ENCODE measurements at regions not wholly inside any gene's neighbourhood (a gene's known extent, or its start where the extent isn't known, plus 50 kb on each side); places are given as distances from the start of the nearest gene placed in this dataset.
"Not testable (repeated sequence)": the region's sequence is repeated elsewhere in the genome, so short reads cannot be mapped to it uniquely, and the experiment has no call there.

DNA sequence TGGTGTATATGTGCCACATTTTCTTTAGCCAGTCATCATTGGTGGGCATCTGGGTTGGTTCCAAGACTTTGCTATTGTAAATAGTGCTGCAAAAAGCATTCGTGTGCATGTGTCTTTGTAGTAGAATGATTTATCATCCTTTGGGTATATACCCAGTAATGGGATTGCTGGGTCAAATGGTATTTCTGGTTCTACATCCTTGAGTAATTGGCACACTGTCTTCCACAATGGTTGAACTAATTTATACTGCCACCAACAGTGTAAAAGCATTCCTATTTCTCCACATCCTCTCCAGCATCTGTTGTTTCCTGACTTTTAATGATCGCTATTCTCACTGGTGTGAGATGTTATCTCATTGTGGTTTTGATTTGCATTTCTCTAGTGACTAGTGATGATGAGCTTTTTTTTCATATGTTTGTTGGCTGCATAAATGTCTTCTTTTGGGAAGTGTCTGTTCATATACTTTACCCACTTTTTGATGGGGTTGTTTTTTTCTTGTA lies 264.6 kb upstream of the ETAA1 start:
- not testable (repeated sequence) for DNase-seq

DNA sequence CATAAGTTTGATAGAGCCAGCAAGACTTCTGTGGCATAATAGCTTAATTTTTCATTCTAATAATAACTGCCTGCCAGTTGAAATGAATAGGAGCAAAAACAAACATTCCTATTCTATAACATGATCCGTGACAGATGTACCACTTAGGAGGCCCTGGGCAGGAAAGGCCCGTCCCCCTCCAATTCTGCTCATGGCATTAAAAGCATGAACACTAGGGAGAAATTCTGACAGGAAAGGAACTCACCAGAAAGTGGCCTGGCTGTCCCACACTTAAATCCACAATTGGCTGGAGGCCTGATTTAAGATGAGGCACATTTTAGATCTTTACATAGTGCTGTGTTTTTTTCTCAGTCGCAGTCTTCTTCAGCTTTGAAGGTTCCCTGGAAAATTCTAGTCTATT lies 261.9 kb upstream of the ETAA1 start:
- DNase-seq: no peak

DNA sequence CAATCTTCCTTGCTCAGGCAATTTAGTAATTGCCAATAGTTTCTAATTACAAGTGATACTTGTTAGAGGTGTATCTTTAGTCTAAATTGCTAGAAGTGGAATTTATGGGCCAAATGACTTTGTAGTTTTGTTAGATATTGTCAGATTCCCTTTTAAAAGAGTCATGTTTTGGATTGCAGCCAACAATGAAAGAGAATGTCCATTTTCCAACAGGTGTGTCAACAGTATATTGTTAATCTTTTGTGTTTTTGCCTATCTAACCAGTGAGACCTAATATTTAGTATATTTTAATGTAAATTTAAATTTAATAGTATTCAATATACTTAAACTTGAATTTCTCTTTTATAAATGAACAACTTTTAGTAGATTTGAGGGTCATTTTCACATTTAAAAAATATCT lies 259.4 kb upstream of the ETAA1 start:
- no peak for DNase-seq

DNA sequence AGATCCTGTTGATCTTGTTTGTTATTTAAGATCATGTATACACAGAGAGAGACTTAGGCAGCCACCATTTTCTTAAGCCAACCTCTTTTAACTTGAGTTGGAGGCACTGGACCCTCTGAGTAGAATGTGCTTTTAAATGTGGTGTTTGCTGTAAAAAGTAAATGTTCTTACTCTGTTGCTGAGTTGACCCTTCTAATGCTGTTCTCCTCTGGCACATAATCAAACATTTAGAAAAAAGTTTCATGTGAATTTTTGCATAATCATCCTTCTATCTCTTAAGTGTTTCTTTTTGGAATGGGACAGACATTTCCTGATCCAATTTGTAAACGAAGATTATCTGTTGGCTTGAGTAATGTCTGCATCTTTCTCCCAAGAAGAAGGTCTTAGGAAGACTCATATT lies 255.1 kb upstream of the ETAA1 start:
- no peak for DNase-seq

DNA sequence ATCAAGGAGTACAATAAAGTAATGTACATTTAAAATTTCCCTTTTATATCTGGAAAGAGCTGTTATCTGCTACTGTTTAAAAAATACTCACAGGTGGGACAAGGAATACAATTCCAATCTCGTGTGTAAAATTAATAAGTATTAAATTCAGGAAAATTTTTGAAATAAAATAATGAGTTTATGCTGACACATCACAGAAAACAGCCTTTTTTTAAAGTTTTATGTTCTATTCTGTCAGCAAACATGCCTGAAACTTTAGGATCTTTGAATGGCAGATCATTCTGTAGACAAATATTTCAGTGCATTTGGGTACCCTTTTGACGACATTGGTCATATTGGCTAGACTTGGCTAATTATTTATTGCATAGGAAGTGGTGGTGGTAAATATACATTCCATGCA lies 254.4 kb upstream of the ETAA1 start:
- DNase-seq: no peak

DNA sequence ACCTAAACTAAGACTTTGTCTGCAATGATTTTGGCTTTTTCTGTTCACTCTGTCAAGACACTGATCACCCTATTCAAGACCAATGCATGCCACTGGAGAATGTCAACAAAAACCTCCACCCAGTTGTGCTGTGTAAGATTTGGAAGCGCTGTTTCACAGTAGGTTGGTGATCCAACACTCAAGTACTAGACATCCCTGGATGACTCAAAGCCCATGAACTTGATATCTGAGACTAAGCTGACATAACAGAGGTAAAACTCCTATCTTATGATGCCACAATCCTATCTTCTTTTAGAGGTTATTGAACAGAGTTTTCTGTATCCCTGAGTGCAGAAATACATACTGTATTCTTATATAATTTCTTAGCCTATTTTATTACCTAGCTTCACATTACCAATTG lies 251.3 kb upstream of the ETAA1 start:
- no peak for DNase-seq

DNA sequence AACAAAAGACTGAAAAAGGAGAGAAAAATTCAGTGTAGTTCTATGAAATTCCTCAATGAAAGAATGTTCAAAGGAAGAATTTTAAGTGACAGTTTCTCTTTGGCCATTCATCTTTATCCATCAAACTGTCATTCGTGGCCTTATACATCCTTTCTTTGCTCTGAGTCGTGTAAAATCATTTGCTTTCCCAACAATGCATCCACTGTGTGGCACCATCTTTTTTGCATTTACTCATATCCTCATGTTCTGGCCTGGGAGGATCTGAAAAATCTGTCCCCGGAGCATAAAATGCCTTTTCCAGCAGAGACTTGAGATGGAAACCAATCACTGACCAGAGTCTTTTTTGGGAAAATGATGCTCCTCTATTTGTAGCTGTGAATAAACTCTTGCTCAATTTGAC lies 240.3 kb upstream of the ETAA1 start:
- no peak for DNase-seq

DNA sequence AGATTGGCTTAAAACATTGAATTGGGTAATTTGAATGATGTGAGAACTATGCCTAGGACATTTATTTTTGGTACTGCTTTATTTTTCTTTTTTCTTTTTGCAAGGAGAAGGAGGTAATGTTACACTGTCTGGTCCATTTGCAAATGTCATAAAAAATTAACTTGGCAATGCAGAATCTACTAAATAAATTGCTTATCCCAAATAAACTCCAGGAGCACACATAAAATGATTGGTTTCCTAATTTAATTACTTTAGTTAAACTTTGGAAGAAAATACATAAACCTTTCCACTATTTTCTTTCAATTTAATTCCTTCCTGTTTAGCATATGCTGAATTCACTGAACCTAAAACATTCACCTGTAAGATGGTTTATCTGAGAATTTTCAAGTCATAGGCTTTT lies 238.4 kb upstream of the ETAA1 start:
- DNase-seq: no peak

DNA sequence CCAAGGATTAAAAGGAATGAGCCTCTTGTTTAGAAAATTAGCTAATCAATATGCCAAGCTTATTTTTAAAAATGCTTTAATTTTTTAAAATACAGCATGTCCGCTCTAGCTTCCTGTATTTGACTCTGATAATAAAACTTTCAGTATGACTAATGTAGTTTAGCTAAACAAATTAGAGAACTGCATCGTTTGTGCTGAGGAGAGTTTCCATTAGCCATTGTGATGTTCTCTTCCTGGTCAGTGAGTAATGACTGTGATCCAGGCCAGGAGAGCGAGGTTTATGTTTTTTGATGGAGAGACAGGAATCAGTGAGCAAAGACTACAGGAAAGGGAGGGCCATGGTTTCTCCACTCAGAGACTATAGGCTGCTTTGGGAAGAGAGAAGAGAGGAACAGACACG lies 237.2 kb upstream of the ETAA1 start:
- DNase-seq: no peak

DNA sequence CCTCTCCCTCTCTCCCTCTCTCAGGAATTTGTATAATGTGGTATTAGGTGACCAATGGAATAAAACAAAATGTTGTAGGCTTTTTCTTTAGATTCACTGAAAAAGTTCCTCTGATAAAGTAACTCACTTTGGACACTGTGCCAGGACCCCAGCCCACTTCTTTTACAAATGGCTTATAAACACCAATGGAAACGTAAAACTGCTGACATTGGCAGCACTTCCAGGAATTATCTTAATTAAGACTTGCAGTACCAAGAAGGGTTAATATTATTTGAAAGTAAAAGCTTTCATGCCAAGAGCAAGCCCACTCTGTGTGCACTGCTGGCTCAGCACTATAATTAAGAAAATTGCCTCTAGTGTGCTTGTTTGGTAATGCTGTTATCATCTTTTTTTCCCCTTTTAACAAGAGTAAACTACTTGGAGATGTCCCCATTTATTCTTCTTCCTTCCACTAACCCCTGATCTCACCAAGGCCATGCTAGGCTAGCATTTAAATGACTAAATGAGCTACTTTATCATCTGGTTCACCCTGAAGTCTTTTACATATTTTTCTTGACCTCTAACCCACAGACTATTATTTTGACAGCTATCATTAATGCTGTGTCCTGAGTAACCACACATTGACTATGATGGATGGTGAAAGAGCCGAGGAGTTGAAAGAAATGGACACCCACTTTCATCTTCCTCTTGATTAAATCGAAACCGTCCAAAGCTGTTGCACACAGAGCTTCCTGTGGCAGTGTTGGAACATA lies 232.2 kb upstream of the ETAA1 start:
- no peak for DNase-seq

DNA sequence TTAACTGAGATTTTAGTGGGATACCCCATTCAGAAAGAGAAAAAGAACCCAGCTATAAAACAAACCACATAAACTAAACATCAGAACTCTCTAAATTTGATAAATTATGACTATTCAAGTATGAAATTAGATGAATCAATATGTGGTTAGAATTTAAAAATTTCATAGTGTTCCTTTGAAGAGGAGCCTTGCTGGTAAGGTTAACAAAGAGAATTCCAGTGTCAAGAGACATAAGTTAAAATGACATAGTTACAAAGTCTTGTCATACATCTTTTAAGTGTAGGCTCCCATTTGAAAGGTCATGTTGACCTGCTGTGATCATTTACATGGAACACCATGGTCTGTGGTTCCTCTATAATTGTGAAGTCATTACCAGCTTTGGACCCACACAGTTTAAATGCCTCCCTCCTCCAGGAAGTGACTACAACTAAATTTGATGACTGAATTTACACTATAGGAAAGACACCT lies 231.6 kb upstream of the ETAA1 start:
- no peak for DNase-seq

DNA sequence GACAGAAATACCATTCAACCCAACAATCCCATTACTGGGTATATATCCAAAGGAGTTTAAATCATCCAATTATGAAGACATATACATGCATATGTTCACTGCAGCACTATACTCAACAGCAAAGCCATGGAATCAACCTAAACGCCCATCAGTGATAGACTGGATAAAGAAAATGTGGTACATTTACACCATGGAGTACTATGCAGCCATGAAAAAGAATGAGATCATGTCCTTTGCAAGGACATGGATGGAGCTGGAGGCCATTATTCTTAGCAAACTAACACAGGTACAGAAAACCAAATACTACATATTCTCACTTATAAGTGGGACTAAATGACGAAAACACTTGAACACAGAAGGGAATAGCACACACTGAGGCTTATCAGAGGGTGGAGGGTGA lies 230.6 kb upstream of the ETAA1 start:
- DNase-seq: not testable (repeated sequence)

DNA sequence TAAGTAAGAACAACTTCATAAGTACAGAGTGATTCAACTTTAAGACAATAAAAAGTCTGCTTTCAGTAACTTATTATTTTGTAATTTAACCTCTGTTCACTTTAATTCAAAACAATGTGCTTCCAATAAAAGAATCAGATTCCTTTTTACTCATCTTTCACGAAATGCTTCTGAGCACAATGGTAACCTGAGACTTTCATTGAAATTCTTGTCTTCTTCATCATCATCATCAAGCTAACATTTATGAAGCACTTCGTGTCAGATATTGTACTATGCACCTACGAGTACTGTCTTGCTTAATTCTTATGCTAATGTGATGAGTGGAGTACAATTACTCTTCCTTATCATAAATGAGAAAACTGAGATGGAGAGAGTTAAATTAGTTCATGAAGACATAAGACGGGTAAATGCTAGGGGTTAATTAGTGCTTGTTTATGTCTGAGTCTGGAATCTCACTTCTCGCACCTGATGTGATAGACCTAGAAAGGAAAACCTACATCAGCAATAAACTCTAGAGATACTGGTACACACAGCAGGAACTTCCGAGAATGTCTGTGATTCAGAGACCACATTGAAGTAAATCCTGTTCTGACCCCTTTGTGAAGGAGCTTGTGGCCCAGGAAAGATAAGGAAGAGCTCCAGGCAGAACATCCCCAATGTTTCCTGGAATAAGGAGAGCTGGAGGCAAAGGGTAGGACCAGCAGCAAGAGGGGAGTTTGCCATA lies 227.6 kb upstream of the ETAA1 start:
- DNase-seq: no peak

DNA sequence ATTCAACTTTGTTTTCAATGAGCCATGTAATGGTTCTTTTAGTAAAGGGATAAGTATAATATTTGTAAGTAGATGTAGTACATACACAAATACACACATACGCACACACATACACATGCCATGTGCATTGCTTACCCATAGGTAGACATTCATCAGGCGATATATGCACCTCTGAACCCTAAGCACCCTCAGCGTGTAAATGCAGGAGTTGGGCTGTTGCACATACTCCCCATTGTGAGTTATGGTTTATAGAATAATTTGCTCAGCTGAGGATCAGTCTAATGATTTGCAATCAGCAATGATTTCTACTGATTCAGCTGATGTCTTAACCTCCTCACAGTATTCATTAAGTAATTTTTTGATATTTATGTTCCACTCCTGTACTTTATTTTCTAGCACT lies 217.6 kb upstream of the ETAA1 start:
- no peak for DNase-seq

DNA sequence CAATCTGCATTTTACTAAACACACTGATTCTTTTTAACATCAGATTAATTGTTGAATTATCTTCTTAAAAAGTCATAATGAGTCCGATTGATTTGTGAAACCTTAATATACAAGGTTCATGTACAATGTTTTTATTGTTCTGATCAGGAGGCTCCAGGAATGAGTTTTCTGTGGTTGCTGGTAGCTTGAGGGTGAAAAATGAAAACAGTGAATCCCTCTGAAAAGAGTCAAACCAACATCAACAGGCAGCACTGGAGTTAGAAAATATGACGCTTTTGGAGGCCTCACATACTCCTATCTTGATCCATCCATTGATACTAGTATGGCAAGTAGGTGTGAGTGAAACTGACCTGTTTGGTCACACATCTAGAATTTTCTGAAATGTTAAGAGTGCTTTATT lies 216.3 kb upstream of the ETAA1 start:
- DNase-seq: no peak

DNA sequence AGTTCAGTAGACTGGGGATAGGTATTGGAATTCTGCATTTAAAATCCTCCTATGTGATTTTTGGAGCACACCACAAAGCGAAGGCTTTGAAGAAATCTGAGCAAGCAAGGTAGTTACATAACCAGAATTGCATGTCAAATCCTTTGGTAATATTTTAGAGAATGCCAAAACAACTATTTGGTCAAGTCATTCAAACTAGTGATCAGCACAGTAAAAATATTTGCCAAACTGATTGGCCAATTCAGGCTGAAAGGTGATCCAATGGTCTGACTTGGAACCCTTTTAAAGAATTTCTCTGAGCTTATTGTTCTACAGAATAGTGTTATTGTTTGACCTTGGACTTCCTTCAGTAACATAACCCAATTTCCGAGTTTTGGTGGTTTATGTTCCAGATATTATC lies 214.2 kb upstream of the ETAA1 start:
- DNase-seq: no peak

DNA sequence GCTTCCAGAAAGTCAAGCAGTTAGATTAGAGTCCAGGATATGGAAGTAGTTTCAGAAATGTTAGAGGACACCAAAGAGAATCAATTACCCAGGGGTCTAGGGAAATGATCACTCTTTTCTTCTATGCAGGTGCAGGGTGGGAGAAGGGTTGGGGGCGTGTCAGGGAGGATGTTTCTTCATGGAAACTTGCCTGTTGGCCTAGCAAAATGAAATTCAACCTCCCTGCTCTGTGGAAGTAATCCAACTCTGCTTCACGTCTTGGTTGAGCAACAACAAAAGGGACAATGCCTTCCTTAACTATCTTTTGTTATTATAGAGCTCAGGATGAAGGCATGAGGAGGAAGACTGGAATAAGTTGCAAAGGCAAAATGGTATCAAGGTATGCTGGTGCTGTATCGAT lies 210.8 kb upstream of the ETAA1 start:
- no peak for DNase-seq

DNA sequence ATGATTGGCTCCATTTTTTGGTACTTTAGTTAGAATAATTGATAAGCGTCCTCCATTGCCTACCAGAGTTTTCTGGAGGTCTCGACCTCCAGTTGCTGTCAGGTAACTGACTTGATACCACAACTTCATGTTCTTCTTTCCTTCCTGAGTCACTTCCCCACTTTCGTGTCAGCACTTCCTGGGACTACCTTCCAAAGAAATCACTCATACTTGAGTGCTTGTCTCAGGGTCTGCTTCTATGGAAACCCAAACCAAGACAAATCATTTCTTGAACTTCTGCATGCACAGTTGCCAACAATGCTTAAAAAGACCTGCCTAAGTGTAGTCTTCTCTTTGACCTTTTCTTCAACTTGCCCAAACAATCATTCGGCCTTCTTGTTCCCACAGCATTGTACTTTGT lies 210.3 kb upstream of the ETAA1 start:
- DNase-seq: no peak

DNA sequence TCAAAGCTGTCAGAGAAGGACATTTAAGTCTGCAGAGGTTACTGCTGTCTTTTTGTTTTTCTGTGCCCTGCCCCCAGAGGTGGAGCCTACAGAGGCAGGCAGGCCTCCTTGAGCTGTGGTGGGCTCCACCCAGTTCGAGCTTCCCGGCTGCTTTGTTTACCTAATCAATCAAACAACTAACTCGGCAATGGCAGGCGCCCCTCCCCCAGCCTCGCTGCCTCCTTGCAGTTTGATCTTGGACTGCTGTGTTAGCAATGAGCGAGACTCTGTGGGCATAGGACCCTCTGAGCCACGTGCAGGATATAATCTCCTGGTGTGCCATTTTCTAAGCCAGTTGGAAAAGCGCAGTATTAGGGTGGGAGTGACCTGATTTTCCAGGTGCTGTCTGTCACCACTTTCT lies 201.8 kb upstream of the ETAA1 start:
- DNase-seq: not testable (repeated sequence)

DNA sequence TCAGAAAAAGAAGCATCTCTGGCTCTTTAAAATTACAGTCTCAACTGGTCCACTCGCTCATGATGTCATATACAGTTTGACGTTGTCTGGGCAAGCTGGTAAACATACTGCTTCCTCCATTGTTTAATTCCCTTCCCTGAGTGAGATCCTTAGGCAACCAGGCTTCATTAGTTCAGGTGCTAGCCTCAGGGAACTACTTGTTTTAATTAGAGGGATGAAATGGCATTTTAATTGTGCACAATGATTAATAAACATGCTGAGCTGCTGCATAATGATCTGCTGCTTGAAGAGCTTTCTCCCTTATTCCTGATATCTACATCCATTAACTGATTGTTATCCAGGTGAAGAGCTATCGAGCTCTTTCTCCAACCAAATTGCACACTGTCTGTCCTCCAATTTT lies 195.6 kb upstream of the ETAA1 start:
- DNase-seq: no peak

DNA sequence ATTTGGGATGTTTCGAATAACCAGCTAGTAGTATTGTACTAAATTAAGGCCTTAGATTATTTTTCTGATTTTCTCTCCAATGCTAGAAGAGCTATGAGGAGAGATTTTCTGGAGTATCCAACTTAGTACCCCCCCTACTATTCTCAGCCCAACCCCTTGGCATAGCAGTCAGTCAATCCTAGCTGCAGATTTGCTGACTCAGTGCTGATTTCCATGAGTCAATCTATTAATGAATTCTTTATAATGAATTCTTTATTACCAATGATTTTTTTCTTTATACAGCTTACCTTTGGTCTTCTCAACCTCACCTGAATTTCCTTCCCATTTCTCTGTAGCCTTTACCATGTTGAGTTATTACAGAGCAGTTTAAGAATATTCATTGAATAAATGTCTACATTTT lies 192.8 kb upstream of the ETAA1 start:
- no peak for DNase-seq

DNA sequence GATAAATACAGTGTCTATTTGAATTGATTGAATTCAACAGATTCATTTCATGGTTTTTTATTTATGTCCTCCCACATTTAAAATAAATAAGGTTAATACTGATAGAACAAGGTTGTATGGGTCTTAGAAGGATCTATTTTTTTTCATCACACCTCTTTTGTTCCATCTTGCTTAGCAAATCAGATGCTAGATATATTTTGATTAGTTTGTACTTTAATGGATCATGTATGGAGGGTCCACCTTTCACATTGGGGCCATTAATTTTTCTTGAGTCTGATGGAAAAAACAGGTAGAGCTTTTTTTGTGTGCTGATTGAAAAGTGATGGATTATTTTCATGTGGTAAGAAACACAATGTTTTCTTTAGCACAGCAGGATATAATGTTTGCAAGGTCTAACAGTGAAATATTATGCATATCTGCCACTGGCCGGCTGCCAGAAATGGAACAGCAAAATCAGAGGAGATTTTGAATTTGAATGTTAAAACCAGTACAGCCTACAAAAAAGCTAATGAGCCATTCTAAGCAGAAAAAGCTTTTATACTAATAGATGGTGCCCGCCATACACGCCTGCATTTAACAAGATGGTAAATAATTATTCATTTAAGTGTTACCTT lies 188.1 kb upstream of the ETAA1 start:
- DNase-seq: no peak

DNA sequence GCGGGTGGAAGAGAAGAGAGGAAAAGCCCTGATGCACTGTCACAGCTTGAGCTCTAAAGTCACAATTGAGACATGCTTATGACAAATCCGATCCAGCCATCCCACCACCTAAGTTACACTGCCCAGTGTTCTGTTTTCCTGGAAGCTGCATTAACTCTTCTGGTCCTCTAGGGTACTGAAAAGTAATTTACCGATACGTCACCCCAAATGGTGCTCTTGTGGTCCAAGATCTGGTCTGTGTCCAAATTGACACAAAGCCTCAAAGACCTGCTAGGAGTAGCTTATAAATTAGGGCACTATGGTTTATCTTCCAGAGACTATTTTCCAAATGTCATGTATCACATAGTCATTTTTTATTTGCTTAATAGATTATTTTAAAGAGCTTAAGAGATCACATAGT lies 186.7 kb upstream of the ETAA1 start:
- no peak for DNase-seq

DNA sequence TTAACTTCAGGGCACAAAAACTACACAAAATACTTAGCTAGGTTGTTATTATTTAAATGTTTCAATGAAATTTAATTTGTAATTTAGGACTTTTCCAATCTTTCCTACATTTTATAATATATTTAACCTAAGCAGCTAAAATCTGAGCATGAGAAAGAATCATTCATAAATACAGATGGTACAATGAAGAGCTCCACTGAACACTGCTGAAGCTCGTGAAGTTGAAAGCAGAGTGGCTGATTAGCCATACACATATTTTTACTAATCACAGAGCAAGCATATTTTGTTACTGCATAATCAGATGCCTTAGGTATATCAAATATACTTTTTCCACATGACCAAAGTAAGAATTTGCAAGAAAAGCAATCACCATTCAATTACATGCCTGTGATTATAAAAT lies 184.9 kb upstream of the ETAA1 start:
- no peak for DNase-seq

All from midbrain (tissue), 1 donor.